ENCODE measurements at regions not wholly inside any gene's neighbourhood (a gene's known extent, or its start where the extent isn't known, plus 50 kb on each side); places are given as distances from the start of the nearest gene placed in this dataset.

GRCh38 chr3:67737140-67737539, 82.7 kb upstream of the SUCLG2 start:
- H3K27ac ChIP-seq (ENCODE audit: low read depth, low read length, poor library complexity, severe bottlenecking), result no peak overlapping the region
- no peaks in the 10 kb centered on the region for H3K9me2 ChIP-seq (ENCODE audit: low read depth, low read length)
- TF ChIP-seq CTCF (IDR thresholded peaks at IDR 0.05; ENCODE audit: low read length) (no peak), EZH2 (IDR thresholded peaks at IDR 0.05; ENCODE audit: borderline replicate concordance, low read length) (no peak)
- no peaks in the 10 kb centered on the region for H3F3A ChIP-seq (ENCODE audit: insufficient read depth, low read length)
- H4K20me1 ChIP-seq (ENCODE audit: insufficient read depth, low read length), result no peaks in the 10 kb centered on the region
- H2AFZ ChIP-seq (ENCODE audit: low read length), result no peak overlapping the region
- H3K79me2 ChIP-seq (ENCODE audit: insufficient read depth, low read length), result no peaks in the 10 kb centered on the region
- H3K4me1 ChIP-seq (ENCODE audit: insufficient read depth, low read length, severe bottlenecking), result no peaks in the 10 kb centered on the region
- H3K36me3 ChIP-seq (ENCODE audit: insufficient read depth, low read length), result no peaks in the 10 kb centered on the region
- no peak overlapping the region for H3K4me2 ChIP-seq (ENCODE audit: low read length)
- H3K9ac ChIP-seq (ENCODE audit: low read length), result no peak overlapping the region
- no peak overlapping the region for H3K4me3 ChIP-seq (ENCODE audit: low read depth, low read length, poor library complexity, severe bottlenecking)
- no peaks in the 10 kb centered on the region for H3K9me3 ChIP-seq (ENCODE audit: low read length)
- no peaks in the 10 kb centered on the region for H3K27me3 ChIP-seq (ENCODE audit: insufficient read depth, low read length)

GRCh38 chr3:67733269-67733950, 79.0 kb upstream of the SUCLG2 start:
- Histone ChIP-seq H3K27ac (ENCODE audit: low read depth, low read length, poor library complexity, severe bottlenecking) (no peak overlapping the region), H4K20me1 (ENCODE audit: insufficient read depth, low read length) (no peaks in the 10 kb centered on the region), H3K4me3 (ENCODE audit: low read depth, low read length, poor library complexity, severe bottlenecking) (no peak overlapping the region), H3F3A (ENCODE audit: insufficient read depth, low read length) (no peaks in the 10 kb centered on the region), H3K4me1 (ENCODE audit: insufficient read depth, low read length, severe bottlenecking) (no peaks in the 10 kb centered on the region), H3K9me2 (ENCODE audit: low read depth, low read length) (no peaks in the 10 kb centered on the region), H3K27me3 (ENCODE audit: insufficient read depth, low read length) (no peaks in the 10 kb centered on the region), H3K79me2 (ENCODE audit: insufficient read depth, low read length) (no peaks in the 10 kb centered on the region), H3K4me2 (ENCODE audit: low read length) (no peak overlapping the region), H2AFZ (ENCODE audit: low read length) (no peak overlapping the region), H3K9ac (ENCODE audit: low read length) (no peak overlapping the region), H3K36me3 (ENCODE audit: insufficient read depth, low read length) (no peaks in the 10 kb centered on the region), H3K9me3 (ENCODE audit: low read length) (no peaks in the 10 kb centered on the region)
- no peak for TF ChIP-seq EZH2 (IDR thresholded peaks at IDR 0.05; ENCODE audit: borderline replicate concordance, low read length)
- TF ChIP-seq CTCF (IDR thresholded peaks at IDR 0.05; ENCODE audit: low read length), result no peak

DNA sequence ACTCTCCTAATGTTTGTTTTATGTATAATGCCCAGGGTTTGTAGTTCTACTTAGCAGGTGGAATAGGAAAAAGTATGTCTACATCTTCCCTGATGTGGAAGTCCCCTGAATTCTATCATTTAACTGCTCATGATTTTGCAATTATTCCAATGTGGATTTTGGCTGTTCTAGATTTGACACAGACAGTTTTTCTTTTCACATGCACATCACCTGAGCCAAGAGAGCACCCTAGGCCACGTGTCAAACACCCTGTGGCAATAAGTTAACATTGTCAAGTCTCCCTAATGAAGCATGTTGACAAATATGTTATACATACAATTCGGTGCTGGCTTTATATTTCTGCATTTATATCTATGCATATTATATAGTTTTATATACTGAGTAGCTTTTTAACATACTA, 70.0 kb upstream of the SUCLG2 start:
- no peak overlapping the region for H3K9ac ChIP-seq (ENCODE audit: low read length)
- no peak overlapping the region for H2AFZ ChIP-seq (ENCODE audit: low read length)
- no peaks in the 10 kb centered on the region for H3K27me3 ChIP-seq (ENCODE audit: insufficient read depth, low read length)
- TF ChIP-seq EZH2 (IDR thresholded peaks at IDR 0.05; ENCODE audit: borderline replicate concordance, low read length), result no peak
- no peak for TF ChIP-seq CTCF (IDR thresholded peaks at IDR 0.05; ENCODE audit: low read length)
- no peaks in the 10 kb centered on the region for H3K79me2 ChIP-seq (ENCODE audit: insufficient read depth, low read length)
- 0 out of 2 replicates have a peak, but pooled peaks cover 2% of the 10 kb centered on the region for H3K9me3 ChIP-seq (ENCODE audit: low read length)
- no peak overlapping the region for H3K27ac ChIP-seq (ENCODE audit: low read depth, low read length, poor library complexity, severe bottlenecking)
- H3K4me2 ChIP-seq (ENCODE audit: low read length), result no peak overlapping the region
- no peak overlapping the region for H3K4me3 ChIP-seq (ENCODE audit: low read depth, low read length, poor library complexity, severe bottlenecking)
- no peaks in the 10 kb centered on the region for H3K4me1 ChIP-seq (ENCODE audit: insufficient read depth, low read length, severe bottlenecking)
- no peaks in the 10 kb centered on the region for H3F3A ChIP-seq (ENCODE audit: insufficient read depth, low read length)
- no peaks in the 10 kb centered on the region for H3K36me3 ChIP-seq (ENCODE audit: insufficient read depth, low read length)
- H3K9me2 ChIP-seq (ENCODE audit: low read depth, low read length), result no peaks in the 10 kb centered on the region
- H4K20me1 ChIP-seq (ENCODE audit: insufficient read depth, low read length), result no peaks in the 10 kb centered on the region

All from OCI-LY1 (cell line).